ENCODE measurements at regions not wholly inside any gene's neighbourhood (a gene's known extent, or its start where the extent isn't known, plus 50 kb on each side); places are given as distances from the start of the nearest gene placed in this dataset.

DNA sequence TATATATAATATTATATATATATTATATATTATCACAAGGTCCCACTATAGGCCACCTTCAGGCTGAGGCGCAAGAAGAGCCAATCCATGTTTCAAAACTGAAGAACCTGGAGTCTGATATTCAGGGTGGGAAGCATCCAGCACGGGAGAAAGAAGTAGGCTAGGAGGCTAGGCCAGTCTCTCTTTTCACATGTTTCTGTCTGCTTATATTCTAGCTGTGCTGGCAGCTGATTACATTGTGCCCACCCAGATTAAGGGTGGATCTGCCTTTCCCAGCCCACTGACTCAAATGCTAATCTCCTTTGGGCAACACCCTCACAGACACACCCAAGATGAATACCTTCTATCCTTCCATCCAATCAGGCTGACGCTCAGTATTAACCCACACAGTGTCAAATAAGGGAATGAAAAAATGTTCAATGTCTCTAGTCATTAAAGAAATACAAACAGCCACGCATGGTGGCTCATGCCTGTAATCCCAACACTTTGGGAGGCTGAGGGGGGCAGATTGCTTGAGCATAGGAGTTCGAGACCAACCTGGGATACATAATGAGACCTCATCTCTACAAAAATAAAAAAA, 135.4 kb upstream of the PCBD1 start:
- DNase-seq (ENCODE audit: low read depth), result no peak

DNA sequence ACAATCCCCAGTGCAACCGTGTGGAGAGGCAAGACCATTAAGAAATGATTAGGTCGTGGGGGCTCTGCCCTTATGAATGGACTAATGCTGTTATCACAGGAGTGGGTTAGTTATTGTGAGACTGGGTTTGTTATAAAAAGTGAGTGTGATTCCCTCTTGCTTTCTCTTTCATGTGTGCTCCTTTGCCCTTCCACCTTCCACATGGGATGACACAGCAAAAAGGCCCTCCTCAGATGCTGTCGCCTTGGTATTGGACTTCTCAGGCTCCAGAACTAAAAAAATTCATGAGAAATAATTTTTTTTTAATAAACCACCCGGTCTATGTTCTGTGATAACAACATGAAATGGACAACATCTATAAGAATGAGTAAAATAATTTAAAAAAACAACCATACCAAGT, 136.1 kb upstream of the PCBD1 start:
- no peak for DNase-seq (ENCODE audit: low read depth)

GRCh38 chr10:71025535-71025934, 137.2 kb upstream of the PCBD1 start:
- DNase-seq (ENCODE audit: low read depth), result no peak

GRCh38 chr10:71028066-71028465, 139.7 kb upstream of the PCBD1 start:
- DNase-seq (ENCODE audit: low read depth), result no peak

DNA sequence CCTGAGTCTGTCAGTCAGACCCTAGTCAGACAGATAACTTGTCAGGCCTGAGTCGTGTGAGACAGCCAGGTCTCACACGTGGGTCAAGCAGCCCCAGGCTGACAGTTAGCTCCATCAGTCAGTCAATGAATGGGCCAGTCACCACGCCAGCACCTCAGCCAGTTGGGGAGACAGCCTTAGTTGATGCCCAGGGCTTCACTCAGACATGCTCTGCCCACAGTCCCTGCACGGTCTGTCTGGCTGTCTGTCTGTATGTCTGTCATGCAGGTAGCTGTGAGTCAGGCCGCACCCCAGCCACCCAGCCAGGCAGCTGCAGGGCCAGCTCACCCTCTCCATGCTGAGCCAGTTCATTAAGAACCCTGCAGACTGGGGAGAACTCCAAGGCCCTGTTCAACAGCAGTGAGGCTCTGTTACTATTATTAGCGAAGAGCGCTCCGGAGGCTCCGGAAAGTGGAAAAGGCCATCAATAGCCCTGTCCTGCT, 141.1 kb upstream of the PCBD1 start:
- DNase-seq (ENCODE audit: low read depth), result no peak

- DNase-seq (ENCODE audit: low read depth), result no peak
These were observed 141.5 kb upstream of the PCBD1 start for GRCh38 chr10:71029907-71030306.

DNA sequence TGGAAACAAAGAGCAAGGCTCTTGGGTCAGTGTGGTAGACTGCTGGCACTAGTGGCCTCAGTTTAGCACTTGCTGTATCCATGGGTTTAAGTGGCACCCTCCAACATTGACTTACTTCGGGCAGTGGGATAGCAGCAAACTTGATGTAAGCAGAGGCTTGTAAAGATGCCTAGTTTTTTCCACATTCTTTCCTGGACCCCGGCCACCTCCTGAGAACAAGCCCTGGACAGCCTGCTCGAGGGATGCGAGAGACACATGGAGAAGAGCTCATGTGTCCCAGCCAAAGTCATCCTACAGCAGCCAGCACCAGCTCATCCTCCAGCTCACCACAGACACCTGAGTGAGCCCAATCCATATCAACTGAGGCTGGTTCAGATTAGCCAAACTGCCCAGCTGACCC, 142.7 kb upstream of the PCBD1 start:
- no peak for DNase-seq (ENCODE audit: low read depth)

- no peak for DNase-seq (ENCODE audit: low read depth)
These were observed 143.2 kb upstream of the PCBD1 start for GRCh38 chr10:71031603-71032002.

DNA sequence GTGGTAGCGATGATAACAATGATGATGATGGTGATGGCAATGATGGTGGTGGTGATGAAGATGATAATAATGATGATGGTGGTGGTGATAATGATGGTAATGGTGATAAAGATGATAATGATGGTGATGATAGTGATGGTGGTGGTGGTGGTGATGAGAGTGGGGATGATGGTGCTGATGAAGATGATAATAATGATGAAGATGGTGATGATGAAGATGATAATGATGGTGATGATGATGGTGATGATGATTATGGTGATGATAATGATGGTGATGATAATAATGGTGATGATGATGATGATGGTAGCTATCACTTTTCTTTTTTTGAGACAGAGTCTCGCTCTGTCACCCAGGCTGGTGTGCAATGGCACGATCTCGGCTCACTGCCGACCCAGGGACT, 144.5 kb upstream of the PCBD1 start:
- no peak for DNase-seq (ENCODE audit: low read depth)

DNA sequence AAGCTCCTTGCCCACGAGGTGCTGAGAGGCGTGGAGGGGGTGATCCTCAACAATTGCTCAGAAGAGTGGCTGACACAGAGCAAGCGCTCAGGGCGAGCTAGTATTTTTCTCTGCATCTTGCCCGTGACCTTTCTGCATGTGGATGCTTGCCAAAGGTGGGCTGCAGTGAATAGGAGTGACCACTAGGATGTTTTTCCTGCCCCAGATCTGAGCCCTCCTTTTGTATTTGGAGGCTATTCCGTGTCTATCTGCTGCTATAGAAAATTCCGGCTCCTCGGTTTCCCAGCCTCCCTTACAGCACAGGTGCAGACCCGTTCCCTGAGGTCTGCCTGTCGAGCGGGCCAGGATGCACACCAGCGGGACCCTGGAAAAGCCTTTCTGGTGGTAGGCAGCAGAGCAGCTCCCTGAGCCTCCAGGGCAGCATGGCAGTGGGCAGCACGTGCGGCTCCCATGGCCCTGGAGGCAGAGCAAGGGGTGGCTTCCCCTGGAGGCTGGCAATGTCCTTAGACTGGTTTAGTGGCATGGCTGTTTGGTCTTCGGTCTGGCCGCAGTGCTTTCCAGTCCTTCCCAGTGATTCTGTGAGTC, 145.1 kb upstream of the PCBD1 start:
- no peak for DNase-seq (ENCODE audit: low read depth)

GRCh38 chr10:71035511-71036296, 147.3 kb upstream of the PCBD1 start:
- DNase-seq (ENCODE audit: low read depth), result no peak

GRCh38 chr10:71036297-71036966, 148.1 kb upstream of the PCBD1 start:
- DNase-seq (ENCODE audit: low read depth), result no peak

DNA sequence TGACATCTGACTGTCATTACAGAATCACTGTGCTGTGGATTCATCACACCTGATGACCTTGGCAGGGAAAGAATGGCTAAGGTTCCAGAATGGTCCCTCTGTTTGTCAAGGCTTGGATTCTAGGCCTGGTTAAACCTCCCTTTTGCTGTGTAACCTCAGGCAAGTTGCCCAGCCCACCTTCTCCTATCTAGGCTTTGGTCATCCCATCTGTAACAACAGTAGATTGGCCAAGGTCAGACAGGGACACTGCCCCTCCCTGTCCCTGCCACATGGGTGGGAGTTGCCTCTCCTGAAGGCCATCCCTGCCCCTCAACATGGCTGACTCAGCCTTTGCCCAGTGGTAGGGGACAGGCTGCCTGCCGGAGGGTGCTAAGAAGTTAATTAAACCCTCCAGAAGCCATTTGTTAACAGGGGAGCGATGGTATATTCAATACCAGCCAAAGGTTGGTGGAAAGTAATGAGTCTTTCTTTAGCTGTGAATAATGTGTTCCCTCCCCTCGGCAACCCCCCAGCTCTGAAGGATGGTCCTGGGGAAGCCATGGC, 149.8 kb upstream of the PCBD1 start:
- no peak for DNase-seq (ENCODE audit: low read depth)

DNA sequence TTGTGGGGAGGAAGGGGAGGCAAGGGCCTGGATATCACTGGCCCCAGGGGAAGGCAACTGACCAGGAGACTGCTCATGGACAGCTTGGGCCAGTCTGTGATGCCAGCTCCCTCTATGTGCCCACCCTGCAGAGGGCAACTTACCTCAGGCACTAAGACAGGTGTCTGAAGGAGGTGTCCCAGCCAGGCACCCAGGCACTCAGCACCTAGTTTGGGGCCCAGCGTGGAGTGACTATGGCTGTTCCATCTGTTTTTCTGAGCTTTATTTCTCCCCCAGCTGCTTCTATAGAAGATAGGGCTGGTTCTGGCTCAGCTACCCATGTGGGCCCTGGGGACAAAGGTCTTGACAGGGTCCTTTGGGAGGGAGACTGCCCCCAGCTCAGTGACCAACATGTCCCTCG, 150.6 kb upstream of the PCBD1 start:
- no peak for DNase-seq (ENCODE audit: low read depth)

DNA sequence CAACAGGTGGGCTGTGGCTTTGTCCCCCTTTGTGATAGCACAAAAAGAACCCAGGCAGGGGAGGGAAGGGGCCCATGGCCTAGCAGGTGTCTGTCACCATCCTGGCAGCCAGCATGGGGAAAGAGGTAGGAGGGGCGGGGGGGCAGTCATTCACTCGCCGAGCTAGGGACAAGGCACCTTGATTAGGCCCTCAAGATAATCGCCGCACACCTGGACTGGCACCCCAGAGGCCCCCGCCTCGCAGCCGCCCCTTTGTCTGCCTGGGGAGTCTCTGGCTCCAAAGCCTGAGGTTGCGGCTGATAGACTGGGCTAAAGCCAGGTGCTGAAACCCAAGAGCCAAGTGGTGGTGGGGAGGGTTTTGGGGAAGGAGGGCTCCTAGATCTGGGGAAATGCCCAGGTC, 151.2 kb upstream of the PCBD1 start:
- DNase-seq (ENCODE audit: low read depth), result no peak

DNA sequence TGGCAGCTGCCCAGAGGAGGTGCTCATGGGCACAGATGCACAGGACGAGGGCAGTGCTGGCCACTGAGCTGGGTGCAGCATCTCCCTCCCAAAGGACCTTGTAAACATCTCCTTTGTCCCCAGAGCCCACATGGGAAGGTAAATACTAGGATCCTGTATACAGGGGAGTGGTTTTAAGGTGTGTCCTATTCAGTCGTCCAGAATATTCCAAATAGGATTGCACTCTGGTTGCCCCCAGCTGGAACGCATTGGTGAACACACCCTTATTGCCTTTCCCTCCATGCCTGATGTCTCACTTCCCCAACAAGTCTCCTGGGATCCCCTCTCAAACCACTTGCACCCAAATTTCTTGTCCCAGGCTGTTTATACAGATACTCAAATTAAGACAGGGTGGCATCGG, 152.0 kb upstream of the PCBD1 start:
- no peak for DNase-seq (ENCODE audit: low read depth)

- no peak for DNase-seq (ENCODE audit: low read depth)
These were observed 152.7 kb upstream of the PCBD1 start for GRCh38 chr10:71040846-71041605.

GRCh38 chr10:71042216-71042615, 153.9 kb upstream of the PCBD1 start:
- DNase-seq (ENCODE audit: low read depth), result no peak

GRCh38 chr10:71042699-71043098, 154.3 kb upstream of the PCBD1 start:
- no peak for DNase-seq (ENCODE audit: low read depth)

DNA sequence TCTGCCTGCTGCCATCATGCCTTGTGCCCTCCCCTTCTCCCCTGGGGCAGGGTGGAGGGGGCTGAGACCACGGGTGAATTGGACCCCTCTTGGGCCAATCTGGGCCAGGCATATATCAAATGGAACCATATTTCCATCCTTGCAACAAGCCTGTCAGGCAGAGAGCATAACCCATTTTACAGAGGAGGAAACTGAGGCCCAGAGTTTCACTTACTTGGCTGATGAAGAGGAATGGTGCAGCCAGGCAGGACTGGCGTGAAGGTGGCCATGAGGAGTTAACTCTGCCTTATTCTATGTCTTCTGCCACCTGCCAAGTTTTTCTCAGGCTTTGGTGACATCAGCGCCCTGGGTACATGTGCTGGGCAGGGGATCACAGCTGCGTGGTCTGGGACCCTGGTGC, 155.5 kb upstream of the PCBD1 start:
- DNase-seq (ENCODE audit: low read depth), result no peak

- DNase-seq (ENCODE audit: low read depth), result no peak
These were observed 156.4 kb upstream of the PCBD1 start for GRCh38 chr10:71044720-71045119.
